Chondrocyte (in vitro differentiated cells): ENCODE measurements at regions not wholly inside any gene's neighbourhood (a gene's known extent, or its start where the extent isn't known, plus 50 kb on each side); places are given as distances from the start of the nearest gene placed in this dataset.

Experiments
- DNase-seq: peaks from one replicate; pipeline ENCODE4 v3.0.0; 2021; ENCODE audit warnings: mixed read lengths, low spot score
- H3K27ac Mint-ChIP-seq: one replicate; pipeline ENCODE4 v1.8.0; 2021; ENCODE audit warnings: mild to moderate bottlenecking, moderate library complexity, mixed read lengths; ENCODE audit not compliant: unreplicated experiment
- H3K27me3 Mint-ChIP-seq: 2 replicates; pipeline ENCODE4 v1.8.0; 2021; ENCODE audit warnings: low read depth, mixed read lengths
- H3K36me3 Mint-ChIP-seq: 2 replicates; pipeline ENCODE4 v1.8.0; 2021; ENCODE audit warnings: low read depth, mixed read lengths
- H3K4me1 Mint-ChIP-seq: 2 replicates; pipeline ENCODE4 v1.8.0; 2021; ENCODE audit warnings: low read depth, mild to moderate bottlenecking, mixed read lengths
- H3K4me3 Mint-ChIP-seq: one replicate; pipeline ENCODE4 v1.8.0; 2021; ENCODE audit warnings: mild to moderate bottlenecking, moderate library complexity, mixed read lengths; ENCODE audit not compliant: unreplicated experiment
- H3K9me3 Mint-ChIP-seq: 2 replicates; pipeline ENCODE4 v1.8.0; 2021; ENCODE audit warnings: low read depth, mixed read lengths
- CTCF ChIP-seq: fragments of 200-600 bp; sonication (generic); IDR thresholded peaks from 2 replicates; pipeline ENCODE4 v1.5.0; 2021; ENCODE audit warnings: antibody characterized with exemption, mild to moderate bottlenecking, moderate library complexity

GRCh38 chr12:81987371-81987770 lies 228.2 kb upstream of the PPFIA2 start:
- no peak overlapping the region for H3K27ac Mint-ChIP-seq
- no peaks in the 10 kb centered on the region for H3K27me3 Mint-ChIP-seq

GRCh38 chr12:81976661-81977060 lies 217.5 kb upstream of the PPFIA2 start:
- Mint-ChIP-seq H3K4me1 (no peaks in the 10 kb centered on the region), H3K27me3 (peaks cover 3% of the 10 kb centered on the region), H3K4me3 (no peak overlapping the region), H3K36me3 (no peaks in the 10 kb centered on the region), H3K27ac (no peak overlapping the region), H3K9me3 (no peaks in the 10 kb centered on the region)
- no peak for DNase-seq
- no peak for TF ChIP-seq CTCF

More at GRCh38 chr12:81987371-81987770, 228.2 kb upstream of the PPFIA2 start:
- Mint-ChIP-seq H3K4me3 (no peak overlapping the region), H3K36me3 (no peaks in the 10 kb centered on the region), H3K4me1 (no peaks in the 10 kb centered on the region), H3K9me3 (peaks cover 2% of the 10 kb centered on the region)
- no peak for TF ChIP-seq CTCF
- no peak for DNase-seq

GRCh38 chr12:81974762-81975161 lies 215.6 kb upstream of the PPFIA2 start:
- H3K9me3 Mint-ChIP-seq, result no peaks in the 10 kb centered on the region
- H3K27me3 Mint-ChIP-seq, result peaks cover 3% of the 10 kb centered on the region
- H3K4me1 Mint-ChIP-seq, result no peaks in the 10 kb centered on the region
- DNase-seq, result no peak
- no peak overlapping the region for H3K27ac Mint-ChIP-seq
- no peaks in the 10 kb centered on the region for H3K36me3 Mint-ChIP-seq
- no peak for TF ChIP-seq CTCF
- H3K4me3 Mint-ChIP-seq, result no peak overlapping the region

- TF ChIP-seq CTCF, result no peak
- Mint-ChIP-seq H3K27ac (no peak overlapping the region), H3K27me3 (peaks cover 3% of the 10 kb centered on the region), H3K4me1 (no peaks in the 10 kb centered on the region), H3K36me3 (no peaks in the 10 kb centered on the region), H3K4me3 (no peak overlapping the region), H3K9me3 (no peaks in the 10 kb centered on the region)
- no peak for DNase-seq
Observed at GRCh38 chr12:81968421-81968820, 209.3 kb upstream of the PPFIA2 start.

GRCh38 chr12:81963636-81964035 lies 204.5 kb upstream of the PPFIA2 start:
- Mint-ChIP-seq H3K4me3 (no peak overlapping the region), H3K4me1 (no peaks in the 10 kb centered on the region), H3K9me3 (no peaks in the 10 kb centered on the region), H3K36me3 (no peaks in the 10 kb centered on the region), H3K27ac (no peak overlapping the region), H3K27me3 (peaks cover 5% of the 10 kb centered on the region)
- DNase-seq, result no peak
- no peak for TF ChIP-seq CTCF
